Left lung (tissue), 4 donors: ENCODE measurements at regions not wholly inside any gene's neighbourhood (a gene's known extent, or its start where the extent isn't known, plus 50 kb on each side); places are given as distances from the start of the nearest gene placed in this dataset.

Experiments used
- ATAC-seq: fragments of 200-7000 bp; cut with Tn5 transposase; one replicate; pipeline ENCODE4 v1.9.1; 2020; ENCODE audit warnings: moderate library complexity
- DNase-seq, 4 donors: peaks; one replicate each; pipeline ENCODE4 v3.0.0-alpha.2; 2013 to 2020
- H3K27ac ChIP-seq, 2 donors: fragments of 200-600 bp; sonication (generic) in 1 of 2; one replicate each; pipeline versions ENCODE4 v1.5.0 to v1.8.0; 2020 to 2021
- H3K27me3 ChIP-seq, 2 donors: fragments of 200-600 bp; sonication (generic) in 1 of 2; one replicate each; pipeline versions ENCODE4 v1.5.0 to v1.8.0; 2020 to 2021
- H3K36me3 ChIP-seq, 2 donors: fragments of 200-600 bp; sonication (generic) in 1 of 2; one replicate each; pipeline versions ENCODE4 v1.5.0 to v1.8.0; 2020 to 2021
- H3K4me1 ChIP-seq, 2 donors: fragments of 200-600 bp; one replicate each; pipeline ENCODE4 v1.8.0; 2021
- H3K4me3 ChIP-seq, 2 donors: fragments of 200-600 bp; sonication (generic) in 1 of 2; one replicate each; pipeline versions ENCODE4 v1.5.0 to v1.8.0; 2020 to 2021; ENCODE audit warnings: mild to moderate bottlenecking in 1 of 2
- H3K9me3 ChIP-seq, 2 donors: fragments of 200-600 bp; sonication (generic) in 1 of 2; one replicate each; pipeline versions ENCODE4 v1.5.0 to v1.8.0; 2020 to 2021
- intact Hi-C, 2 donors: fragments of 100-400 bp; cut with DNase I; formaldehyde crosslinking; loops; one replicate each; pipeline versions ENCODE4 v1.11.2 to v1.14.2; 2022
- TF ChIP-seq, protein P1 (sequence below), 2 donors: fragments of 200-600 bp; sonication (generic) in 1 of 2; IDR thresholded peaks; one replicate each; pipeline versions ENCODE4 v1.5.0 to v1.8.0; 2021; ENCODE audit warnings: antibody characterized with exemption in 2 of 2
- donor health status: DM: no; HTN: yes; CAD: no.
- donor health status: DM: no; HTN: no; CAD: no.

GRCh38 chr5:29561564-29561963 lies 1631.9 kb upstream of the CDH6 start:
- H3K36me3 ChIP-seq, result no peaks in the 10 kb centered on the region
- intact Hi-C loops, result no loop called here
- ATAC-seq, result no peak
- DNase-seq, result no peak
- H3K4me1 ChIP-seq, result no peaks in the 10 kb centered on the region
- no peak overlapping the region for H3K4me3 ChIP-seq
- no peak overlapping the region for H3K27ac ChIP-seq
- no peaks in the 10 kb centered on the region for H3K27me3 ChIP-seq
- peaks cover 0 to 3% of the 10 kb centered on the region in 2 donors for H3K9me3 ChIP-seq
- TF ChIP-seq, protein P1, sequence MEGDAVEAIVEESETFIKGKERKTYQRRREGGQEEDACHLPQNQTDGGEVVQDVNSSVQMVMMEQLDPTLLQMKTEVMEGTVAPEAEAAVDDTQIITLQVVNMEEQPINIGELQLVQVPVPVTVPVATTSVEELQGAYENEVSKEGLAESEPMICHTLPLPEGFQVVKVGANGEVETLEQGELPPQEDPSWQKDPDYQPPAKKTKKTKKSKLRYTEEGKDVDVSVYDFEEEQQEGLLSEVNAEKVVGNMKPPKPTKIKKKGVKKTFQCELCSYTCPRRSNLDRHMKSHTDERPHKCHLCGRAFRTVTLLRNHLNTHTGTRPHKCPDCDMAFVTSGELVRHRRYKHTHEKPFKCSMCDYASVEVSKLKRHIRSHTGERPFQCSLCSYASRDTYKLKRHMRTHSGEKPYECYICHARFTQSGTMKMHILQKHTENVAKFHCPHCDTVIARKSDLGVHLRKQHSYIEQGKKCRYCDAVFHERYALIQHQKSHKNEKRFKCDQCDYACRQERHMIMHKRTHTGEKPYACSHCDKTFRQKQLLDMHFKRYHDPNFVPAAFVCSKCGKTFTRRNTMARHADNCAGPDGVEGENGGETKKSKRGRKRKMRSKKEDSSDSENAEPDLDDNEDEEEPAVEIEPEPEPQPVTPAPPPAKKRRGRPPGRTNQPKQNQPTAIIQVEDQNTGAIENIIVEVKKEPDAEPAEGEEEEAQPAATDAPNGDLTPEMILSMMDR (IDR thresholded peaks at IDR 0.05), result no peak

DNA sequence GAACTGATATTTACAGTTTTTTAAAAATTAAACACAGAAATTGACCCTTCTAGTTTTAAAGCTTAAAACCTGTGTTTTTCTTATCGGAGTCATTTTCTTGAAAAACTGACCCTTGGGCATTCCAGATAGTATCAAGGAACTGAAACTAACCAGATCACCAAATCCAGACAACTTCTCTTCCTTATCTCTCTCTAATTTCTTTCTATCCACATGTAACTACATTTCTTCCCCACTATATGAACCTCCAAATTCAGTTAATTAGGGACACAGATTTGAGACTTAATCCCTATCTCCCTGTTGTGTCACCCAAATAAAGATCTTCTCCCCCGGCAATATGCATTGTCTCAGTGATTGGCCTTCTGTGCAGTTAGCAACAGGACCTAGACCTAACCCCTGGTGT lies 1643.0 kb upstream of the CDH6 start:
- peaks cover 0 to 16% of the 10 kb centered on the region in 2 donors for H3K9me3 ChIP-seq
- intact Hi-C loops, result no loop called here
- DNase-seq, result no peak
- TF ChIP-seq, protein P1 (IDR thresholded peaks at IDR 0.05), result no peak
- H3K4me1 ChIP-seq, result no peaks in the 10 kb centered on the region
- H3K27ac ChIP-seq, result no peak overlapping the region
- no peaks in the 10 kb centered on the region for H3K36me3 ChIP-seq
- ATAC-seq, result no peak
- no peaks in the 10 kb centered on the region for H3K27me3 ChIP-seq
- no peak overlapping the region for H3K4me3 ChIP-seq

- Histone ChIP-seq H3K36me3 (no peaks in the 10 kb centered on the region), H3K9me3 (peaks cover 0 to 9% of the 10 kb centered on the region in 2 donors), H3K27me3 (no peaks in the 10 kb centered on the region), H3K4me1 (no peaks in the 10 kb centered on the region), H3K27ac (no peak overlapping the region), H3K4me3 (no peak overlapping the region)
- intact Hi-C loops, result no loop called here
- TF ChIP-seq, protein P1 (IDR thresholded peaks at IDR 0.05), result no peak
- no peak for ATAC-seq
- DNase-seq, result no peak
Measured at GRCh38 chr5:29548262-29548661, 1645.2 kb upstream of the CDH6 start.

GRCh38 chr5:29547236-29547865 lies 1646.1 kb upstream of the CDH6 start:
- no peak for ATAC-seq
- TF ChIP-seq, protein P1 (IDR thresholded peaks at IDR 0.05), result no peak

GRCh38 chr5:29543501-29543900 lies 1650.0 kb upstream of the CDH6 start:
- peaks cover 0 to 24% of the 10 kb centered on the region in 2 donors for H3K9me3 ChIP-seq
- ATAC-seq, result no peak
- no peaks in the 10 kb centered on the region for H3K36me3 ChIP-seq
- no peak overlapping the region for H3K27ac ChIP-seq
- no peak overlapping the region for H3K4me3 ChIP-seq
- no peak for DNase-seq
- no peaks in the 10 kb centered on the region for H3K27me3 ChIP-seq
- intact Hi-C loops, result no loop called here
- H3K4me1 ChIP-seq, result no peaks in the 10 kb centered on the region
- TF ChIP-seq, protein P1 (IDR thresholded peaks at IDR 0.05), result no peak

More at GRCh38 chr5:29547236-29547865, 1646.1 kb upstream of the CDH6 start:
- Histone ChIP-seq H3K27me3 (no peaks in the 10 kb centered on the region), H3K4me3 (no peak overlapping the region), H3K27ac (no peak overlapping the region), H3K9me3 (peaks cover 0 to 9% of the 10 kb centered on the region in 2 donors), H3K4me1 (no peaks in the 10 kb centered on the region), H3K36me3 (no peaks in the 10 kb centered on the region)
- DNase-seq, result no peak
- intact Hi-C loops, result no loop called here
